ENCODE measurements at regions not wholly inside any gene's neighbourhood (a gene's known extent, or its start where the extent isn't known, plus 50 kb on each side); places are given as distances from the start of the nearest gene placed in this dataset.

DNA sequence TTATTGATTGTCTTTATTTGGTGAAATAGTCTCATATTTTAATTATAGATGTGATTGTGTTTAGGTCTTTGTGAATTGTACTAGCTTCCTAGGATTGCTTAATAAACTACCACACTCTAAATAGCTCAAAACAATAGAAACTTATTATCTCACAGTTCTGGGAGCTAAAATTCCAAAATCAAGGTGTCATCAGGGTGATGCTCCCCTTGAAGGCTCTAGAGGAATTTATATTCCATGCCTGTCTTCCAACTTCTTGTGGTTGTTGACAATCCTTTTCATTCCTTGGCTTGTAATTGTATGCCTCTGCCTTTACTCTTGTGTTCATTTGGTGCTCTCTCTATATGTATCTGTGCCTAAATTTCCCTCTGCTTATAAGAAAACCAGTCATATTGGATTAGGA is 155.3 kb upstream of the AKR1E2 start:
- Histone ChIP-seq H3K4me1 (ENCODE audit: control insufficient read depth, insufficient read depth, low read length) (peaks cover 14% of the 10 kb centered on the region), H3K9me3 (ENCODE audit: control insufficient read depth, insufficient read depth, low read depth, low read length) (peaks cover 20% of the 10 kb centered on the region; the same call in 1 of the 2 replicates), H3K27ac (ENCODE audit: low read length) (peak overlapping the region; percentile 100), H3K27me3 (ENCODE audit: control insufficient read depth, insufficient read depth, low read length) (no peaks in the 10 kb centered on the region), H3K4me3 (ENCODE audit: low read depth in 2 of 2, low read length in 2 of 2) (no peak overlapping the region), H3K36me3 (ENCODE audit: control insufficient read depth, insufficient read depth, low read length) (no peaks in the 10 kb centered on the region)
- in situ Hi-C loops (cut with HindIII; ENCODE audit: low pct_unique_long_range_greater_than_20kb, low sequenced_read_pairs) (no loop called here), intact Hi-C loops (cut with micrococcal nuclease; ENCODE audit: unreplicated experiment) (no loop called here)
- BruUV-seq (replicated peaks) = no TSS peak
- TF ChIP-seq TCF7L2 (IDR thresholded peaks at IDR 0.05; ENCODE audit: low read depth, low read length) (no peak), POLR2AphosphoS5 (IDR thresholded peaks at IDR 0.05; ENCODE audit: low read depth, low read length) (no peak), SIN3A (IDR thresholded peaks at IDR 0.05; ENCODE audit: borderline replicate concordance, insufficient read depth, low read depth, low read length) (no peak)
- TF ChIP-seq, protein P1, sequence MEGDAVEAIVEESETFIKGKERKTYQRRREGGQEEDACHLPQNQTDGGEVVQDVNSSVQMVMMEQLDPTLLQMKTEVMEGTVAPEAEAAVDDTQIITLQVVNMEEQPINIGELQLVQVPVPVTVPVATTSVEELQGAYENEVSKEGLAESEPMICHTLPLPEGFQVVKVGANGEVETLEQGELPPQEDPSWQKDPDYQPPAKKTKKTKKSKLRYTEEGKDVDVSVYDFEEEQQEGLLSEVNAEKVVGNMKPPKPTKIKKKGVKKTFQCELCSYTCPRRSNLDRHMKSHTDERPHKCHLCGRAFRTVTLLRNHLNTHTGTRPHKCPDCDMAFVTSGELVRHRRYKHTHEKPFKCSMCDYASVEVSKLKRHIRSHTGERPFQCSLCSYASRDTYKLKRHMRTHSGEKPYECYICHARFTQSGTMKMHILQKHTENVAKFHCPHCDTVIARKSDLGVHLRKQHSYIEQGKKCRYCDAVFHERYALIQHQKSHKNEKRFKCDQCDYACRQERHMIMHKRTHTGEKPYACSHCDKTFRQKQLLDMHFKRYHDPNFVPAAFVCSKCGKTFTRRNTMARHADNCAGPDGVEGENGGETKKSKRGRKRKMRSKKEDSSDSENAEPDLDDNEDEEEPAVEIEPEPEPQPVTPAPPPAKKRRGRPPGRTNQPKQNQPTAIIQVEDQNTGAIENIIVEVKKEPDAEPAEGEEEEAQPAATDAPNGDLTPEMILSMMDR (IDR thresholded peaks at IDR 0.05) = no peak
- TF ChIP-seq, protein P2, sequence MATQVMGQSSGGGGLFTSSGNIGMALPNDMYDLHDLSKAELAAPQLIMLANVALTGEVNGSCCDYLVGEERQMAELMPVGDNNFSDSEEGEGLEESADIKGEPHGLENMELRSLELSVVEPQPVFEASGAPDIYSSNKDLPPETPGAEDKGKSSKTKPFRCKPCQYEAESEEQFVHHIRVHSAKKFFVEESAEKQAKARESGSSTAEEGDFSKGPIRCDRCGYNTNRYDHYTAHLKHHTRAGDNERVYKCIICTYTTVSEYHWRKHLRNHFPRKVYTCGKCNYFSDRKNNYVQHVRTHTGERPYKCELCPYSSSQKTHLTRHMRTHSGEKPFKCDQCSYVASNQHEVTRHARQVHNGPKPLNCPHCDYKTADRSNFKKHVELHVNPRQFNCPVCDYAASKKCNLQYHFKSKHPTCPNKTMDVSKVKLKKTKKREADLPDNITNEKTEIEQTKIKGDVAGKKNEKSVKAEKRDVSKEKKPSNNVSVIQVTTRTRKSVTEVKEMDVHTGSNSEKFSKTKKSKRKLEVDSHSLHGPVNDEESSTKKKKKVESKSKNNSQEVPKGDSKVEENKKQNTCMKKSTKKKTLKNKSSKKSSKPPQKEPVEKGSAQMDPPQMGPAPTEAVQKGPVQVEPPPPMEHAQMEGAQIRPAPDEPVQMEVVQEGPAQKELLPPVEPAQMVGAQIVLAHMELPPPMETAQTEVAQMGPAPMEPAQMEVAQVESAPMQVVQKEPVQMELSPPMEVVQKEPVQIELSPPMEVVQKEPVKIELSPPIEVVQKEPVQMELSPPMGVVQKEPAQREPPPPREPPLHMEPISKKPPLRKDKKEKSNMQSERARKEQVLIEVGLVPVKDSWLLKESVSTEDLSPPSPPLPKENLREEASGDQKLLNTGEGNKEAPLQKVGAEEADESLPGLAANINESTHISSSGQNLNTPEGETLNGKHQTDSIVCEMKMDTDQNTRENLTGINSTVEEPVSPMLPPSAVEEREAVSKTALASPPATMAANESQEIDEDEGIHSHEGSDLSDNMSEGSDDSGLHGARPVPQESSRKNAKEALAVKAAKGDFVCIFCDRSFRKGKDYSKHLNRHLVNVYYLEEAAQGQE (IDR thresholded peaks at IDR 0.05; ENCODE audit: insufficient read depth in 1 of 2, low read depth in 2 of 2, low read length in 1 of 2) = no peak
- POLR2A ChIA-PET = interaction anchor here (0.6 to 1.1 kb wide), 4 partner anchors 34 to 764 kb away, joined by 3 to 14 read pairs (median 6); no protein-coding TSS in a partner anchor
- DNase-seq (ENCODE audit: low read depth, low spot score) (no peak), ATAC-seq (peak; percentile 27; the same call in 1 of the 2 replicates)
- CTCF ChIA-PET = no interaction called here

DNA sequence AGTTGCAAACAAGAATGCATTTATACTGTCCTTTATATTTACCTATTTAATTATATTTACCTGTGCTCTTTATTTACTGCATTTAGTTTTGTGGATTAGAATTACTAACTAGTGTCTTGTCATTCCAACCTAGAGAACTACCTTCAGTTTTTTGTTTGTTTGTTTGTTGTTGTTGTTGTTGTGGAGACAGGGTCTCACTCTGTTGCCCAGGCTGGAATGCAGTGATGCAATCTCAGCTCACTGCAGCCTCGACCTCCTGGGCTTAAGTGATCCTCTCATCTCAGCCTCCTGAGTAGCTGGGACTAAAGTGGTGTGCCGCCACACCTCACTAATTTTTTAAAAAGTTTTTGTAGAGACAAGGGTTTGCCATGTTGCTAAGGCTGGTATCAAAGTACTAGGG is 156.4 kb upstream of the AKR1E2 start:
- ATAC-seq = no peak
- Histone ChIP-seq H3K27ac (ENCODE audit: low read length) (peak overlapping the region; percentile 100), H3K4me1 (ENCODE audit: control insufficient read depth, insufficient read depth, low read length) (peaks cover 14% of the 10 kb centered on the region), H3K9me3 (ENCODE audit: control insufficient read depth, insufficient read depth, low read depth, low read length) (peaks cover 24% of the 10 kb centered on the region; the same call in 1 of the 2 replicates), H3K36me3 (ENCODE audit: control insufficient read depth, insufficient read depth, low read length) (no peaks in the 10 kb centered on the region), H3K4me3 (ENCODE audit: low read depth in 2 of 2, low read length in 2 of 2) (no peak overlapping the region), H3K27me3 (ENCODE audit: control insufficient read depth, insufficient read depth, low read length) (no peaks in the 10 kb centered on the region)
- ChIA-PET POLR2A (no interaction called here), CTCF (no interaction called here)
- TF ChIP-seq TCF7L2 (IDR thresholded peaks at IDR 0.05; ENCODE audit: low read depth, low read length) (no peak), POLR2AphosphoS5 (IDR thresholded peaks at IDR 0.05; ENCODE audit: low read depth, low read length) (no peak), SIN3A (IDR thresholded peaks at IDR 0.05; ENCODE audit: borderline replicate concordance, insufficient read depth, low read depth, low read length) (no peak)
- TF ChIP-seq, protein P2 (IDR thresholded peaks at IDR 0.05; ENCODE audit: insufficient read depth in 1 of 2, low read depth in 2 of 2, low read length in 1 of 2) = no peak
- TF ChIP-seq, protein P1 (IDR thresholded peaks at IDR 0.05) = no peak
- no peak for DNase-seq (ENCODE audit: low read depth, low spot score)
- intact Hi-C loops (cut with micrococcal nuclease; ENCODE audit: unreplicated experiment) (no loop called here), in situ Hi-C loops (cut with HindIII; ENCODE audit: low pct_unique_long_range_greater_than_20kb, low sequenced_read_pairs) (no loop called here)
- no TSS peak for BruUV-seq (replicated peaks)

All from Panc1 (cell line).